ENCODE measurements at regions not wholly inside any gene's neighbourhood (a gene's known extent, or its start where the extent isn't known, plus 50 kb on each side); places are given as distances from the start of the nearest gene placed in this dataset.
A peak's percentile ranks its signal among the peaks of the same experiment; 100 is the strongest.
"Not testable (repeated sequence)": the region's sequence is repeated elsewhere in the genome, so short reads cannot be mapped to it uniquely, and the experiment has no call there.

DNA sequence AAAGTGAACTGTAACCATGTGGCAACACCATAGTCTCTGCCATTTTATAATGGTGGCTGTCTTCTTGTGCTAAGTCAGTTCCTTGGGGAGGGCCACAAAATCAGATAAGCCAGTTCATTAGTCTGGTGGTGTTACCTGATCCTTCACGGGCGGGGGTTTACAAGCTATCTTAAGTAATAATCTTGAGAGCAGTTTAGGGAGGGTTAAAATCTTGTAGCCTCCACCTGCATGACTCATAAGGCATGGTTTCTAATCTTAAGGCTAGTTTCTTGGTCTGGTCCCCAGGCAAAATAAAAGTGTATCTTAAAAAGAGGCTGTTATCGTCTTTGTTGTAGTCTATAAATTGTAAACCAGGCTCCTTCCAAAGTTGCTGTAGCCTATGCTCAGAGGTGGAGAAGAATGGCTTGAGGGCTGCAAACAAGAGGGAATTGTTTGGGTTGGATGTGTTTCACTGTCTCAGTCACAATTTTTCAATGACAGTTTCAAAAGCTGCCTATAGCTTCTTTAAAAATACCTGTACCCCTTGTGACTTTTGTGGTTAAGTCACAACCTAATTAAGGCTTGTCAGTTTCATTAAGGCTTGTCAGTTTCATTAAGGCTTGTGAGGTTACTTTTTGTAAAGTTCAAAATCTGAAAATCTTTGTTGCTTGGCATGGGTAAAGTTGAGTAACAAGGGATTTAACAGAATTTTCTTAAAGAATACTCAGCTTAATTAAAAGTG lies 135.7 kb downstream of the RPS4Y2 start:
- DNase-seq, result no peak

DNA sequence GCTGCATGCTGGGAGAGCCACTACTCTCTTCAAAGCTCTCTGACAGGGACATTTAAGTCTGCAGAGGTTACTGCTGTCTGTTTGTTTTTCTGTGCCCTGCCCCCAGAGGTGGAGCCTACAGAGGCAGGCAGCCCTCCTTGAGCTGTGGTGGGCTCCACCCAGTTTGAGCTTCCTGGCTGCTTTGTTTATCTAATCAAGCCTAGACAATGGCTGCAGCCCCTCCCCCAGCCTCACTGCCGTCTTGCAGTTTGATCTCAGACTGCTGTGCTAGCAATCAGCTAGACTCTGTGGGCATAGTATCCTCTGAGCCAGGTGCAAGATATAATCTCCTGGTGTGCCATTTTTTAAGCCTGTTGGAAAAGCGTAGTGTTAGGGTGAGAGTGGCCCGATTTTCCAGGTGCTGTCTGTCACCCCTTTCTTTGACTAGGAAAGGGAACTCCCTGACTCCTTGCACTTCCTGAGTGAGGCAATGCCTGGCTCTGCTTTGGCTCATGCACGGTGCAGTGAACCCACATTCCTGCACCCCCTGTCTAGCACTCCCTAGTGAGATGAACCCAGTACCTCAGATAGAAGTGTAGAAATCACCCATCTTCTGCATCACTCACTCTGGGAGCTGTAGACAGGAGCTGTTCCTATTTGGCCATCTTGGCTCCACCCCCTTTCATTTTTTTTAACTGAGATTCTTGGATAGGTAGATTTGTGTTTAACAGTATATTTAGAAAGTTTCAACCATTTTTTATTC lies 169.6 kb downstream of the RPS4Y2 start:
- peak; percentile 0 for DNase-seq

DNA sequence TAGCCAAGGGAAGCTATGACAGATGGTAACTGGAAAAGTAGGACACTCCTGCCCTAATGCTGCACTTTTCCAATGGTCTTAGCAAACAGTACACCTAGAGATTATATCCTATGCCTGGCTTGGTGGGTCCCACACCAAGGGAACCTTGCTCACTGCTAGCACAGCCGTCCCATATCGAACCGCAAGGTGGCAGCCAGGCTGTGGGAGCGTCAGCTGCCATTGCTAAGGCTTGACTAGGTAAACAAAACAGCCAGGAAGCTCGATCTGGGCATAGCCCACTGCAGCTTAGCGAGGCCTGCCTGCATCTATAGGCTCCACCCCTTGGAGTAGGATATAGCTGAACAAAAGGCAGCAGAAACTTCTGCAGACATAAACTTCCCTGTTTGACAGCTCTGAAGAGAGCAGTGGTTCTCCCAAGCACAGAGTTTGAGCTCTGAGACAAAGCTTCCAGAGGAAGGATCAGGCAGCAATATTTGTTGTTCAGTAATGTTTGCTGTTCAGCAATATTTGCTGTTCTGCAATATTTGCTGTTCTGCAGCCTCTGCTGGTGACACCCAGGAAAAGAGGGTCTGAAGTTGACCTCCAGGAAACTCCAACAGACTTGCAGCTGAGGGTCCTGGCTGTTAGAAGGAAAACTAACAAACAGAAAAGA lies 173.9 kb downstream of the RPS4Y2 start:
- DNase-seq, result no peak

DNA sequence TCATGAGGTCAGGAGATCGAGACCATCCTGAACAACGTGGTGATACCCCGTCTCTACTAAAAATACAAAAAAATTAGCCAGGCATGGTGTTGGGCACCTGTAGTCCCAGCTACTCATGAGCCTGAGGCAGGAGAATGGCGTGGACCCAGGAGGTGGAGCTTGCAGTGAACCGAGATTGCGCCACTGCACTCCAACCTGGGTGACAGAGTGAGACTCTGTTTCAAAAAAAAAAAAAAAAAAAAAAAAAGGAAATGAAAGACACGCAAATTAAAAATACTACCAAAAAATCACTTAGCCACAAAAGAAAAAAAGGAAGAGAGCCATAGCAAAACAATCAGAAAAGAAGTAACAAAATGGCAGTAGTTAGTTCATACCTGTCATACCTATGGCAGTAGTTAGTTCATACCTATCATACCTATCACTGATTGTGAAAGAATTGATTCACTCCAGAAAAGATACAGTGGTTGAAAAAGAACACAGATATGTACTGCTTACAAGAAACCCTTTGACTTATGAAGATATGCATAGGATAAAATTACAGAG lies 180.9 kb downstream of the RPS4Y2 start:
- not testable (repeated sequence) for DNase-seq

DNA sequence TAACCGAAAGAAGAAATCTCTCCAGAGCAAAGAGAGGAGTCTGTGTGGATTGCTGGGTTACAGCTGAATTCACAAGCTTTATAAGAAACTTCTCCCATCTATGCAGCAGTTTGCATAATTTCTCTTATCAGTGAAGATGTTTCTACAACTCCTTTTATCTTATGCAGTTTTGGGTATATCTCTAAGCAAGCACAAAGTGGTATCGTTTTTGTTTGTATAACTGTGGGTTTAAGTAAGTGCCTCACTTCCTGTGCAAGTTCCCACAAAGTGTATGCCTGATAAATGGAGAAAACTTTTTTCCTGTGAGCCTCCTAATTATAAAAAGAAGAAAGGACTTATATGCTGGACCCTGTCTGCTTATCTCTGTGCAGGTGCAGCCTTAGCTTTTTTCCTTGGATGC lies 205.6 kb downstream of the RPS4Y2 start:
- DNase-seq, result no peak

DNA sequence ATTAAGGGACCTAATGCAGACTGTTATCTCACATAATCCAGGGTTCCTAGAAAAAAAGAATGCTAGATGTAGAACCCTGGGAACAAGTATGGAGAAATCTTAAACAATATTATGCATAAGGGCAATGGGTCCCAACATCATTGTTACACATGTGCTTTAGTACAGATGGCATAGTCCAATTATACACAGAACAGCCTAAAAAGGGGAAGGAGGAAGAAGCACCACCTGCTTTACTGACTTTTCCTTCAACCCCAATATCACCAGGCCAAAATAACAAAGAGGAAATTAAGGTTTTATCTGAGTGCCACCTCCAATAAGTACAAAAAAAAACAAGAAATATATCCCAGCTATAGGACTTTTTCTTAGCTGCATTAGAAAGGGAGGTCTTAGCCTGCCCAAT lies 211.9 kb downstream of the RPS4Y2 start:
- DNase-seq, result no peak

DNA sequence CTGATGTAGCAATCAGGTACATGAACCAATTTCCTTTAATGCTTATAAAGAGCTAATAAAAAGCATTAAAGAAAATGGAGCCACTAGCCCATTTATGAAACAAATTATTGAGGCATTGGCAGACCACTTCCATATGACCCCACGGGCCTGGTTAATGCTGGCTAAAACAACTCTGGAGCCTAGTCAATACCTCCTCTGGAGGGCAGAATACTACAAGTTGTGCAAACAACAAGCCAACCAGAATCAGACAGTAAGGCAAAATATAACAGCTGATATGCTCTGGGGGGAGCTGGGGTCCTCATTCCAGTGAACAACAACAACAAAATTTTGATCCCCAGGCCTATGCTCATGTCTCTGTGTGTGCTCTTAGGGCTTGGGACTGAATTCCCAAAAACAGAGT lies 212.3 kb downstream of the RPS4Y2 start:
- no peak for DNase-seq

DNA sequence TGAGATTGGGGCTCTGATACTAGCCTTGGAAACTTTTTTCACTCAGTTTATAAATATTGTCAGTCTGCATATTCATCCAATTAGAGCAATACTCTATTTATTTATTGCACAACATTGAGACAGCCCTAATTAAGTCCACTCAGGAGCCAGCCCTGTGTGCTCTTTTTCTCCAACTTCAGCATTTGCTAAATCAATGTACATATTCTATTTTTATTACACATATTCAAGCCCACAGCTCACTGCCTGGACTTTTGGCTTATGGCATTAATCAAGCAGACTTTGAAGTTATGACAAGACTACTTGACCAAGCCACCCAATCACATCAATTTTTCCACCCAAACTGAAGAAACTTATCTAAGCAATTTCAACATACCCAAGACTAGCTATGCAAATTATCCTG lies 215.5 kb downstream of the RPS4Y2 start:
- DNase-seq, result no peak

DNA sequence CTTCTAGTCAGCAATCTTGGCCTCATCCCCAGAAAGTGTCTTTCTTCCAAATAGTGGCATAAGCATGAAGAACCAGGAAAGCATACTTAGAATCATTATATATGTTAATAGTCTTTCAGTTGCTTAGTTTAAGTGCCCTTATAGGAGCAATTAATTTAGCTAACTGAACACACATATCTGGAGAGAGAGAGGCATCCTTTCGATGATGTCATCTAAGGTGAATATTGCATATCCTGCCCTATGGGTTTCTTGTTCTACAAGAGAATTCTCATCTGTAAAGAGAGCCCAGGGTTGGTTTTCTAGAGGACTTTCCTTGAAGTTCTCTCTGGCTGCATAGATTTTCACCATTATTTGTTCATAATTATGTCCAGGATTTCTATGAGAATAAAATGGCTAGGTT lies 230.1 kb downstream of the RPS4Y2 start:
- no peak for DNase-seq

DNA sequence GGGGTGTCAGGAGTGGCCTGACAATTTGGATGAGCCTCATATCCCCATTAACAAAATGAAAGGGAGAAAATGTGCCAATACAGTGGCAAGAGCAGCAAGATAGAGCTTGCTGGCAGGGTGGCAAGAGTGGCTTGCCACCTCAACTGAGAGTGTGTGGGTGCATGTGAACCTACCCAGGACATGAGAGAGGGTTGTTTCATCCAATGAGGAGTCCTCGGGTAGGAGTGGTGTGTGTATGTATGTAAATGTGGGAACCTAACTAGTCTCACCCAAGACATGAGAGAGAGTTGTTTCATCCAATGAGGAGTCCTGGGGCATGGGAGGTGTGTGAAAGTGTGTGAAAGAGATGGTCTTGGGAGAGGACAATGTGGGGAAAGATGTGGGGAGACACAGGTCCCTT lies 234.2 kb downstream of the RPS4Y2 start:
- DNase-seq, result no peak

DNA sequence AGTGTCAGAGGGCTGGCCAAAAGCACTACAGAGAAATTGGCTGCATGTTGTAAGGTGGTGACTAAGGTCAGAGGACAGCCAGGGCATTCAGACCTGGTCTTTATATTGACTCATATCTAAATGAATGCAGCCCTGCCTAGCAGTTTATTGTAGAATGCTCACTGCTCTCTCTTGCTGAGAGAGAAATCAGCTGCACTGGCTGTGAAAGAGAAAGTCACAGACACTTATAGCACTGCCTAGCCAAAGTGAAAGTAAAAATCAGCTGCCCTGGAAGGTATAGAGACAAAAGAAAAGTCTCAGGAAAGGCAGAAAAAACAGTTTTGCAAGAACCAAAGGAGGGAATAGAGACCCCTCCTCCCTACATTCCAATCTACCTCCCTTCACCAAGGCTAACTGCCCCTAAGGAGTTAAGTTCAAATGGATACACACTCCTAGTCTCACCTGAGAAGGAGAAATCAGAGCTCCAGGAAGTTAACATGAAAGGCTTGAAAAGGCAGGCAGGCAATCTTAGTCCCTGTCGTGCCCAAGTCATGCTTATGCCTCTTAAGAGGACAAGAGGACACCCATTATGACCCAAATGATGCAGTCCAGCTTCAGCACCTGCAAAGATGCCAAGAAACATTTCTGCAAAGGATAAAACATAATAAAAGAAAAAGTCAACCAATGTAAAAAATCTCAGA lies 235.1 kb downstream of the RPS4Y2 start:
- no peak for DNase-seq

DNA sequence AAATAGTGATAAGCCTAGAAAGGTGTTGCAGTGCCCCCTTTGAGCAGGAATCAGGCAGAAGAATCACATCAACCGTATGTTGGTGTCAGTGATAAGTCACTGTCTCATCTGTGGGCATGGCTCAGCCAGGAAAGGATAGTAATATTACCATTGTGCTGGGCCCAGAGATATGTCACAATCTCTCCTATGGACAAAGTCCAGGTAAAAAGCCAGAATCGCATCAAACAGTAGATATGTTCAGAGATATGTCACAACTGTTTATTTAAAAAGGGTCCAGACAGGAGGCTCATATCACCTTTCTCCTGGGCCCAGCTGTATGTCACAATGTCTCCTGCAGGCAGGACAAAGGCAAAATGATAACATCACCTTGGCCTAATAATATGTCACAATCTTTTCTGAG lies 241.4 kb downstream of the RPS4Y2 start:
- no peak for DNase-seq

DNA sequence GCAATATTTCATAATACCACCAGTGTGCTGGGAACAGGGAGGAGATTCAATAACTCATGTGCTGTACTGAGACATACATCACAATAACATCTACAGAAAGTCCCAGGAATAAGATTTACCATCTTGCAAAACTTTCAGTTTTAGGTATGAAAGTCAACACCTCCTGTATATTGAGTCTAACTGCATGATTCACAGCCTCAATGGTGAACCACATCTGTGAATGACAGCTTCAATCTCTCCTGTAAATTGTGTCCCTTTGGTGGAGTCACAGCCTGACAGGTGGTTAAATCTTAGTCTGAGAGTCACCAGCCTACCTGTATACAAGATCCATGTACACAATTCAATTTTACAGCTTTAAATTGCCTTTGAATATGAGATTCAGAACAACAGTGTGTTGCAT lies 242.1 kb downstream of the RPS4Y2 start:
- no peak for DNase-seq

DNA sequence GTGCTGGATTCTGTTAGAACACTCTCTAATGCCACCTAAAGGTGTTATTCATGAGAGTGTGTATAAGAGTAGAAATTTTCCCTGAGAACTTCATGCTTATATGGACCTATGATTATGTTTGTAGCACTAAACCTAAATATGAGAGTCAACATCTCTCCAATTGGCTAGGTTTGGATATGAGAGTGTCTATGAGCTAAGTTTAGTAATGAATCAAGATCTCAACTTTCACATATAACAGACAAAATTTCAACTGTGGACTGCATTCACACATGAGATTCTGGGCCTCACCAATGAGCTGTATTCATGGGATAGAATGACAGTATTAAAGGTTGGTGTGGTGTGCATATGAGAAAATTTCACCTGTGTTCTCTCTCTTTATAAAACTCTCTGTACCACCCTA lies 242.6 kb downstream of the RPS4Y2 start:
- DNase-seq, result no peak

DNA sequence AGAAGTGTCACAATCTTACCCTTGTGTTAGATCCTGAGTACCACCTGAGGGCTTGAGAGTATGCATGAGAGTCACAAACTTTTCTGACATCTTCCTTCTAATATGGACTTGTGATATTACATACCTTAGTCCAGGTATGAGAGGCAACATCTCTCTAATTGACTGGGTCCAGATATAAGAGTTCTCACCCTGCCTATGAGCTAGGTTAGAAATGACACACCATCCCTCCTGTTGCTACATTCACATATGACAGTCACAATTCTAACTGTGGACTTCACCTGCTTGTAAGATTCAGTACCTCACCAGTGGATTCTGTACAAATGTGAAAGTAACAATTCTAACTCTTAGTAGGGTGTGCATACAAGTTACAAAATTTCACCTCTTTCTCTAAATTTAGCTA lies 245.2 kb downstream of the RPS4Y2 start:
- no peak for DNase-seq

DNA sequence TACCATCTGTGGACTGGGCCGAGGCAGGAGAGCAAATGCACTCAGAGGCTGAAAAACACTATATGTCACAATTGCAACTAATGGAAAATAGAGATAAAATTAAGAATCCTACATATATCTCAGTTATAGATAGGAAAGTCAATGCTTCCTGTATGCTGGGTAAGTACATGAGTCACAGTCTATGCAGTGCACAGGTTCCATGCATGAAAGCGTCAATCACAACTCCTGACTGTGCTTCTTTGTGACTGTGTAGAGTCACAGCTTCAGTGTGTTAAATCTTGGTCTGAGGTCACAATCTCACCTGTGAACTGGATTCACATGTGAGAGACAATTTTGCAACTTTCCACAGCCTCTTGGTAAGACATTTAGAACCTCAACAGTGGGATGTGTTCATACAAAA lies 247.2 kb downstream of the RPS4Y2 start:
- no peak for DNase-seq

DNA sequence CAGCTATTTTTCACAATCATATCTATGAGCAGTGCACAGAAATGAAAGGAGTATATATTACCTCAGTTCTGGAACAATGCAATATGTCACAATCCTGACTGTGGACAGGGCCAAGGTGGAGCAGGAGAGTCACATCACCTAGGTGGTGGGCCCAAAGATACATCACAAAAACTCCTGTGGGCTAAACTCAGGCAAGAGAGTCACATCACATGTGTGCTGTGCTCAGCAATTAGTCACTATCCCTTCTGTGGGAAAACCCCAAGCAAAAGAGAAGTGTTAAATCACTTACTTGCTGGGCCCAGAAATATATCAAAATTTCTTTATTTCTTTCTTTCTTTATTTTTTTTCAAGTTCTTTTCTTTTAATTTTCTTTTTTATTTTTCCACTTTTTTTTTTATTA lies 249.6 kb downstream of the RPS4Y2 start:
- no peak for DNase-seq

DNA sequence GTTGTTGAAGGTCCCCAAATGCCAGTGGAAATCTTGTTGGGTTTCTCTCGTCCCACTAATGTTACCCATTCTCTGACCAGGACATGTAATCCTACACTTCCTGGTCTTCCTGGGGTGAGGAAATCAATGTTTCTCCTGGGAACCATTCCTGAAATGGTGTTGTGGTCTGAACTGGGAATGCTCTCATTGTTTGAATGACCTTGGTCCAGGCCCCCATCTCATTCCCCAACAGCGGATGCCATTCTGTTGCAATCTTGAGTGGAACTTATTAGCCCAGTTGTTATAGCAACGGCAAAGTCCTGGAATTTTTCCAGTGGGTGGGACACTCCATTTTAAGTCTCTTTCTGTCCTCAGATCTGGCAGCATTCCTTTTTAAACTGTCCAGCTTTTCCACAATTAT lies 265.9 kb downstream of the RPS4Y2 start:
- no peak for DNase-seq

DNA sequence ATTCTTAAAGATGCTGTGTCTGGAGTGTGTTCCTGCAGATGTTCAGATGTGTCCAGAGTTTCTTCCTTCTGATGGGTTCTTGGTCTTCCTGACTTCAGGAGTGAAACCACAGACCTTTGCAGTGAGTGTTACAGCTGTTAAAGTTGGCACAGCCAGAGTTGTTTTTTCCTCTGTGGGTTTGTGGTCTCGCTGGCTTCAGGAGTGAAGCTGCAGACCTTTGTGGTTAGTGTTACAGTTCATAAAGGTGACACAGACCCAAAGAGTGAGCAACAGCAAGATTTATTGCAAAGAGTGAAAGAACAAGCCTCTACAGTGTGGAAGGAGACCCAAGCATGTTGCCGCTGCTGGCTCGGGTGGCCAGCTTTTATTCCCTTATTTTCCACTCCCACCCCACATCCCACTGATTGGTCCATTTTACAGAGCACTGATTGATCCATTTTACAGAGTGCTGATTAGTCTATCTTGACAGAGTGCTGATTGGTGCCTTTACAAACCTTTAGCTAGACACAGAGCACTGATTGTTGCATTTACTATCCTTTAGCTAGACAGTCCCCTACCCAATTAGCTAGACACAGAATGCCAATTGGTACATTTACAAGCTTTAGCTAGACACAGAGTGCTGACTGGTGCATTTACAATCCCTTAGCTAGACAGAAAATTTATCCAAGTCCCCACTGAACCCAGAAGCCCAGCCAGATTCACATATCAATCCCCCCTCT lies 266.6 kb downstream of the RPS4Y2 start:
- no peak for DNase-seq

DNA sequence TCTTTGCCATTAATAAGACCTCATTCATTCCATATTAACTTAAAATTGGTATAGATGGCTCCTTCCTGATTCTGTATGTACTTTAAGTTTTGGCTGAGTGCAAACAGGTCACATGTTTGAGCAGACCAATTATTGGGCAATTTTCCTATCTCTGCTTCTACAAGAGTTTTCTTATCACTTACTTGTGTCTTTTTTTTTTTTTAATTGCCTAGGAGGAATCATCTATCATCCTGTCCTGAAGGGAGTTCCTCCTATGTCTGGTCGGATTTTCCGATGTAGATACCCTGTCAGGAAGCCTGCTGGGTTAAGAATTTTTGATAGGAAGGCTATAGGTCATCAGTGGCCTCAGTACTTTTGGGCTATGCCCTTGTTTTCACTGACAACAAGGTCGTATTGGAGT lies 268.0 kb downstream of the RPS4Y2 start:
- no peak for DNase-seq

DNA sequence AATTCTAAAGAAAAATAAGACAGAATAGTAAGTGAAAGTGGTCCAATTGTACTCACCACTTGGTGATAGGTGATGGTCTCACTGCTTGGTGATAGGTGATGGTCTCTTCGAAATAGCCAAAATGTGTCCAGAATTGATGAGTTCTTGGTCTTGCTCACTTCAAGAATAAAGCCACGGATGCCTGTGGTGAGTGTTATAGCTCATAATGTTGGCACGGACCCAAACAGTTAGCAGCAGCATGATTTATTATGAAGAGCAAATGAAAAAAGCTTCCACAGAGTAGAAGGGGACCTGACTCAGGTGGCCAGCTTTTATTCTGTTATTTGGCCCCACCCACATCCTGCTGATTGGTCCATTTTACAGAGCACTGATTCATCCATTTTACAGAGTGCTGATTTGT lies 272.6 kb downstream of the RPS4Y2 start:
- DNase-seq, result no peak

DNA sequence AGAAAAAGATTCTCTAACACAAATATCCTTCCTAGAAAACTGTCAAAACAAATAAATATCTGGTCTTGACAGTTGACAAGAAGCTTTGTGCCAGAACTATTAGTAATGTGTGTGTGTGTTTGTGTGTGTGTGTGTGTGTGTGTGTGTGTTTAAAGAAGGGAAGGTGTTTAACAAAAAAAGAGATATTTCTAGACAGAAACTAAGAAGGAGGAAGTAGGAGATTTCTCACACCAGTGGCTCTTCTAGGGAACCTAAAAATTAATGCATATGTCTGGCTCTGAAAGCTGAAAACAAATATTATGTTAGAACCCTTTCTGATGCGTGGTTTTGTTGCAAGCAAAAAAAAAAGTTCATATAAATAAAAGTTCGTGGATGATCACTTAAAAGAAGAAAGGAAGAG lies 277.5 kb downstream of the RPS4Y2 start:
- no peak for DNase-seq

Measured in effector CD8-positive, alpha-beta T cell (primary cell).